DOHH2 (cell line): ENCODE measurements at regions not wholly inside any gene's neighbourhood (a gene's known extent, or its start where the extent isn't known, plus 50 kb on each side); places are given as distances from the start of the nearest gene placed in this dataset.

Source experiments
- EZH2phosphoT487 ChIP-seq: fragments of 200-600 bp; sonication (generic); IDR thresholded peaks from 2 replicates; pipeline ENCODE4 v1.6.1; 2017; ENCODE audit warnings: borderline replicate concordance, mild to moderate bottlenecking, antibody characterized with exemption, low read length, moderate library complexity, mixed read lengths
- TF ChIP-seq, protein P1 (sequence below): fragments of 200-600 bp; sonication (generic); IDR thresholded peaks from one replicate; pipeline ENCODE4 v1.5.1; 2014; ENCODE audit warnings: antibody characterized with exemption, mild to moderate bottlenecking, low read depth, low read length; ENCODE audit not compliant: poor library complexity, severe bottlenecking

DNA sequence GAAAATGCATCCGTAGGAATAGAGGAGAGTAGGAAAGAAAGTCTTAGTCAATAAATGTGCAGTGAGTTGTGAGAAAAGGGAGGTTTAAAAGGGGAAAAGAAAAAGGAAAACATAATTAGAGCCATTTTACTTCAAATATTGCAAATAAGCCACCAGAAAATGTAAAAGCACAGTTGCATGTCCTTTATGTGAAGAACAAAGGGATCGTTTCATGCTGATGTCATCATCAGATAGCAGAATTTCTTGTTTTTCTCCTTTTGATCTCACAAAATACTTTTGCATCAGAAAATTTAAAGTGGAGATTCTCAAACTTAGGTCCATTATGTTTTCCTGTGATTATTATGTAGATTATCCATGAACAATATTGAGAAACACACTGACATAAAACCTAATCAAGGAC lies 166.7 kb downstream of the HAO1 start:
- TF ChIP-seq, protein P1, sequence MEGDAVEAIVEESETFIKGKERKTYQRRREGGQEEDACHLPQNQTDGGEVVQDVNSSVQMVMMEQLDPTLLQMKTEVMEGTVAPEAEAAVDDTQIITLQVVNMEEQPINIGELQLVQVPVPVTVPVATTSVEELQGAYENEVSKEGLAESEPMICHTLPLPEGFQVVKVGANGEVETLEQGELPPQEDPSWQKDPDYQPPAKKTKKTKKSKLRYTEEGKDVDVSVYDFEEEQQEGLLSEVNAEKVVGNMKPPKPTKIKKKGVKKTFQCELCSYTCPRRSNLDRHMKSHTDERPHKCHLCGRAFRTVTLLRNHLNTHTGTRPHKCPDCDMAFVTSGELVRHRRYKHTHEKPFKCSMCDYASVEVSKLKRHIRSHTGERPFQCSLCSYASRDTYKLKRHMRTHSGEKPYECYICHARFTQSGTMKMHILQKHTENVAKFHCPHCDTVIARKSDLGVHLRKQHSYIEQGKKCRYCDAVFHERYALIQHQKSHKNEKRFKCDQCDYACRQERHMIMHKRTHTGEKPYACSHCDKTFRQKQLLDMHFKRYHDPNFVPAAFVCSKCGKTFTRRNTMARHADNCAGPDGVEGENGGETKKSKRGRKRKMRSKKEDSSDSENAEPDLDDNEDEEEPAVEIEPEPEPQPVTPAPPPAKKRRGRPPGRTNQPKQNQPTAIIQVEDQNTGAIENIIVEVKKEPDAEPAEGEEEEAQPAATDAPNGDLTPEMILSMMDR: no peak
- TF ChIP-seq EZH2phosphoT487: no peak
